Gastroesophageal sphincter (tissue), 3 donors: ENCODE measurements at regions not wholly inside any gene's neighbourhood (a gene's known extent, or its start where the extent isn't known, plus 50 kb on each side); places are given as distances from the start of the nearest gene placed in this dataset.

Experiments used
- CTCF ChIP-seq, 4 experiments: fragments of 200-600 bp in 2 of 4; fragments of 450-650 bp in 2 of 4; sonication (generic) in 1 of 4; IDR thresholded peaks; one replicate each; pipeline ENCODE4 v1.5.1; 2017 to 2019; ENCODE audit warnings: antibody characterized with exemption in 4 of 4, mild to moderate bottlenecking in 2 of 4, moderate library complexity in 2 of 4
- POLR2A ChIP-seq, 2 donors: fragments of 450-650 bp; IDR thresholded peaks; one replicate each; pipeline ENCODE4 v1.6.1; 2017; ENCODE audit warnings: antibody characterized with exemption in 2 of 2, mild to moderate bottlenecking in 2 of 2, moderate library complexity in 1 of 2
- POLR2AphosphoS5 ChIP-seq: sonication (generic); formaldehyde crosslinking; IDR thresholded peaks from one replicate; pipeline ENCODE4 v1.6.1; 2017; ENCODE audit warnings: antibody characterized with exemption

GRCh38 chr9:78971540-78971939, 600.2 kb upstream of the TLE4 start:
- no peak for TF ChIP-seq POLR2A (IDR thresholded peaks at IDR 0.05)
- no peak for TF ChIP-seq CTCF (IDR thresholded peaks at IDR 0.05)
- no peak for TF ChIP-seq POLR2AphosphoS5
